Mammary epithelial cell (primary cell): ENCODE measurements at regions not wholly inside any gene's neighbourhood (a gene's known extent, or its start where the extent isn't known, plus 50 kb on each side); places are given as distances from the start of the nearest gene placed in this dataset.

ENCODE experiments used
- EZH2 ChIP-seq: IDR thresholded peaks from 2 replicates; pipeline ENCODE4 v1.6.1; 2012; ENCODE audit warnings: low read length, inconsistent platforms, borderline replicate concordance
- TF ChIP-seq, protein P1 (sequence below), 2 donors: IDR thresholded peaks in 1 of 2; conservative IDR thresholded peaks in 1 of 2; 2 replicates each; pipeline ENCODE4 v1.5.1; 2011 to 2012; ENCODE audit warnings: inconsistent platforms in 2 of 2, low read length in 2 of 2, mild to moderate bottlenecking in 2 of 2, control low read depth in 1 of 2, low read depth in 1 of 2; ENCODE audit not compliant: insufficient read depth in 1 of 2; ENCODE audit errors: extremely low read depth in 1 of 2

DNA sequence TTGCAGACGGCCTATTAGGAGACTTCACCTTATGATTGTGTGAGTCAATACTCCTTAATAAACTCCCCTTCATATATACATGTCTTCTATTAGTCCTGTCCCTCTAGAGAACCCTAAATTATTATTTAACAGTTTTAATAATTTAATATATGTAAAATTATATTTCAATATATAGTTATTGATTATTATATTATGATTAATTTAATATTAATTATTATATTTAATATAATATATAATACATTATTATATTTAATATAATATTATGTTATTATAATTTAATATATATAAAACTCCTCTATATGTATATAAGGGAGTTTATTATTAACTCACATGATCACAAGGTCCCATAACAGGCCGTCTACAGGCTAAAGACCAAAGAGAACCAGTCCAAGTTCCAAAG lies 533.2 kb downstream of the ARAP2 start:
- TF ChIP-seq, protein P1, sequence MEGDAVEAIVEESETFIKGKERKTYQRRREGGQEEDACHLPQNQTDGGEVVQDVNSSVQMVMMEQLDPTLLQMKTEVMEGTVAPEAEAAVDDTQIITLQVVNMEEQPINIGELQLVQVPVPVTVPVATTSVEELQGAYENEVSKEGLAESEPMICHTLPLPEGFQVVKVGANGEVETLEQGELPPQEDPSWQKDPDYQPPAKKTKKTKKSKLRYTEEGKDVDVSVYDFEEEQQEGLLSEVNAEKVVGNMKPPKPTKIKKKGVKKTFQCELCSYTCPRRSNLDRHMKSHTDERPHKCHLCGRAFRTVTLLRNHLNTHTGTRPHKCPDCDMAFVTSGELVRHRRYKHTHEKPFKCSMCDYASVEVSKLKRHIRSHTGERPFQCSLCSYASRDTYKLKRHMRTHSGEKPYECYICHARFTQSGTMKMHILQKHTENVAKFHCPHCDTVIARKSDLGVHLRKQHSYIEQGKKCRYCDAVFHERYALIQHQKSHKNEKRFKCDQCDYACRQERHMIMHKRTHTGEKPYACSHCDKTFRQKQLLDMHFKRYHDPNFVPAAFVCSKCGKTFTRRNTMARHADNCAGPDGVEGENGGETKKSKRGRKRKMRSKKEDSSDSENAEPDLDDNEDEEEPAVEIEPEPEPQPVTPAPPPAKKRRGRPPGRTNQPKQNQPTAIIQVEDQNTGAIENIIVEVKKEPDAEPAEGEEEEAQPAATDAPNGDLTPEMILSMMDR (conservative IDR thresholded peaks at IDR 0.05 in 1 of 2, IDR thresholded peaks at IDR 0.05 in 1 of 2; ENCODE audit: extremely low read depth in 1 of 2, insufficient read depth in 1 of 2, low read depth in 1 of 2, low read length in 2 of 2): no peak
- no peak for TF ChIP-seq EZH2
